GM18519 (cell line): ENCODE measurements at regions not wholly inside any gene's neighbourhood (a gene's known extent, or its start where the extent isn't known, plus 50 kb on each side); places are given as distances from the start of the nearest gene placed in this dataset.
"Not testable (repeated sequence)": the region's sequence is repeated elsewhere in the genome, so short reads cannot be mapped to it uniquely, and the experiment has no call there.

Experiments used
- ATAC-seq: cut with Tn5 transposase; IDR thresholded peaks from one replicate; pipeline ENCODE4 v1.9.1; 2021; ENCODE audit warnings: mild to moderate bottlenecking, moderate library complexity; ENCODE audit not compliant: unreplicated experiment, low FRiP score

DNA sequence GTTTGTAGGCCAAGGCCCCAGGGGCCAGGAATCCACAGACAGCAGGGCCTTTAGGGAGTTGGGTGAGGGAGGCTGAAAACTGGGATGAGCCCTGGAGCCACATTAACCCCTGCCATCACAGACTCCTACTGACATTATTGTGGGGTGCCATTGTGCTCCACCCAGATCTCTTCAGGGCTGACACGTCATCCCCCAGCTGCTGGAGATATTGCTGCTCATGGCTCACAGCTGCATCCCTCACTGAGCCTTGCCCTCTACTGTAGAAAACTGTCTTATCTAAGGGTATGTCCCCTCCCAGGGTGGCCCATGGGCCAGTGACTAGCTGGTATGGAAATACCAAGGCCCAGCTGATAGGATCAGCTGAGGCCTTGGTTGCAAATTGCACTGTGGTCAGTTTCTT lies 87.3 kb upstream of the PRR23C start:
- no peak for ATAC-seq

DNA sequence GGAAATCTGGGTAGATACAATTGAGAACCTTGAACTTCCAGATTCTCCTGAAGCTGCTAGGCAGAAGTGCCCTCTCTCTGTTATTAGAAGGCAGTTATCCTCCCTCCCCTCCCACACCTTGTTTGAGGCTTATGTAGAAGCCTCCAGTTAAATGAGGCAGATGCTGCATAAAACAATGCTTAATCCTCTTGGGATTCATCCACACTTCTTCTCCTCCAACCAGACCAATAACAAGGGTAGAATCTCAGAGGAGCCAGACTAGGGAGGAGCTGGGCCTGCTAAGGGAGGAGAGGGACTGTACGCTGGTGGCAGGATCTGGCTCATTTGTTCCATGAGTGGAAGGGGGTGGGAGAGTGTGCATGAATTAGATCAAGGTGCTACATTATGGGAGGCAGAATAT lies 88.3 kb upstream of the PRR23C start:
- ATAC-seq, result no peak

DNA sequence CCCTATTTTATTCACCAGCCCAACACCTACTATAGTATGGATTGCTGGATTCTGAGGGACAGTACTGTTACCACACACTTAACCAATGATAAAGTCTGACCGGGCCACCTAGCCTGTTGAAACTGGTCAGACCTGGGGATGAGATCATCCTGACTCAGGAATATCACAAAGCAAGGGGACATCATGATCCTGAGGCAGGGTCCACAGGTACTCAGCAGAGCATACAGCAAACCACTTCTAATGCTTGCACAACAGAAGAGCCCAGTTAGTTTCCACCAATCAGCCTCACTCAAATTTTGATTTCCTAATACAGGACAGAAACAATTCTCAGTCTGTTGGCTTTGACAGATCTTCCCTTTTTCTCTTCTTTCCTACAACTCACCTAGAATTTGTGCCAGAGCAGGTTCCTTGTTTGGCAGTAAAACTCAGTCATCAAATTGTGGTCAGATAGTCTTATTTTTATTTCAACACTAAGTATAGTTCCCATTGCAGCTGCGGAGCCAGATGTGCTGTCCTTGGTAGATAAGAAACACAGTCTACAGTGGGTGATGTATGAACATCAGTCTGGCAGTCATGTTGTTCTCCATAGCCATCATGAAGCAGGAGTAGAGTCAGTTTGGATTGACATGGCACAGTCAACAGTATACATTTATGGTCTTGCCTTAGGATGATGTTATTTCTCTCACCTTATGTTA lies 90.1 kb upstream of the PRR23C start:
- no peak for ATAC-seq

DNA sequence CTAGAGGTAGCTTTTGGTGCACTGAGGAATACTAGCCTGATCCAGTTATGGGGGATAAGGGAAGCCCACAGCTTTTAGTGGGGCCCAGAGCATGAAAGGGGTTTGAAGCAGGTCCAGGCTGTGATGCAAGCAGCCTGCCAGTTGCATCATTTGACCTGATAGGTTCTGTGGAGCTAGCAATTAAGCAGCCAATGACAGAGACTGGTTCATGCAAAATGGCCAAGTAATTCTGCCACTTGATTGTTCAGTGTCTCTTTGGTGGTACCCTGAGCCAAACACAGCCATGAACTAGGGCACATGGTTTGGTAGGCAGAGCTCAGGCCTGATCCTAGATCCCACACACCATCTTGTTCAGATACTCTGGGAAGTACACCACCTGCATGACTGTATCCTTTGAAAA lies 91.0 kb upstream of the PRR23C start:
- ATAC-seq, result no peak

DNA sequence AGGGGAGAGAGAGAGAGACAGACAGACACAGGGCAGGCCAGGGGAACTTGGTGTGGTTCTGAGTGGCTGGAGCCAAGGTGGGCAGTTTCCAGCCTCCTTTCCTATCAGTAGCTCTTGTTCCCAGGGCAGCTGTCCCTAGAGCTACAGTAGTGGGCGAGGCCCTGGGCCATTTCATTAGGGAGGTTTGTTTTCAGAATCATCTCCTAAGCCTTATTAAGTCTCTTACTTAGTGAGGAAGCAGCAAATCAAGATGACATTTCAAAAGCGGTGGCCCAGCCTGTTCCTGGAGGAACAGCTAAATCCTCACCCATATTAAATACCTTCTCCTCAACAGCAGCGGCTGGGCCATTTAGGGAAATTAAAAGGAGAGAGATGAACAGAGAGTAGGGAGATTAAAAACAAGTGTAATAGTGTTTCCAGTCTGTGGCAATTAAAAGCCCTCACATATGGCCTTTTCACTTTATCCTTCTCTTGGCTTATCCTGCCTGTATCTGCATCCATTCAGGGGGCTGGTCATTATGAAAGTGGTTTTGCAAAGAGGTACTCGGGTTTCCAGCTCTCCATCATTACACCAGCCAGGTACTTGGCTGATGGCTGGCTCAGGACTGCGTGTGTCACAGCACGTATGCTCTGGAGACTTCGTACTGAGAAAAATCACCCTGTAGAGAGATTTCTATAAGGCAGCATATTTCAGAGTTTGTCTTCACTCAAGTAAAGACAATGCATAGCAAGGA lies 91.9 kb upstream of the PRR23C start:
- ATAC-seq, result no peak

DNA sequence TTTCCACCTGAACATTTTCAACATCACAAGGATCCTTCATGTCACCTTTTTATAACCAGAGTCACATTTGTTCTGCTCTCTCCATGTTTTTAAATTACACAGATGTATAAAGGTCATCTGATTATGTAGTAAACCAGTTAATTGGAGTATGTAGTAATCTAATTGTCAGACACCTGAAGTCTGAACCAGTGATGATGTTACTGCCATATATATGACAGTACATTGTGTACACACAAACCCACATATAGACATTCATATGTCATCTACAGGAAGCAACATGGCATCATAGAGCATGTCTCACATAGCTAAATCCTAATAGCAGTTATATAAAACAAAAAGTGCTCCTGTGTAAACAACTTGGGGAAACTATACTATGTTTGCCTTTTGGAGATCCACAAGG lies 95.9 kb upstream of the PRR23C start:
- ATAC-seq, result no peak

DNA sequence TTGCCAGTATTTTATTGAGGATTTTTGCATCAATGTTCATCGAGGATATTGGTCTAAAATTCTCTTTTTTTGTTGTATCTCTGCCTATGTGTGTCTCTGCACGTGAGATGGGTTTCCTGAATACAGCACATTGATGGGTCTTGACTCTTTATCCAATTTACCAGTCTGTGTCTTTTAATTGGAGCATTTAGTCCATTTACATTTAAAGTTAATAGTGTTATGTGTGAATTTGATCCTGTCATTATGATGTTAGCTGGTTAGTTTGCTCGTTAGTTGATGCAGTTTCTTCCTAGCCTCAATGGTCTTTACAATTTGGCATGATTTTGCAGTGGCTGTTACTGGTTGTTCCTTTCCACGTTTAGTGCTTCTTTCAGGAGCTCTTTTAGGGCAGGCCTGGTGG lies 101.3 kb upstream of the PRR23C start:
- not testable (repeated sequence) for ATAC-seq

DNA sequence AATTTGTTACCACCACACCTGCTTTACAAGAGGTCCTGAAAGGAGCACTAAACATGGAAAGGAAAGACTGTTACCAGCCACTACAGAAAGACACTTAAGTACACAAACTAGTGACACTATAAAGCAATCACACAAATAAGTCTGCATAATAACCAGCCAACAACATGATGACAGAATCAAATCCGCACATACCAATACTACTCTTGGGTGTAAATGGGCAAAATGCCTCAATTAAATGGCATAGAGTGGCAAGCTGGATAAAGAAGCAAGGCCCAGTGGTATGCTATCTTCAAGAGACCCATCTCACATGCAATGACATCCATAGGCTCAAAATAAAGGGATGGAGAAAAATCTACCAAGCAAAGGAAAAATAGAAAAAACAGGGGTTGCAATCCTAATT lies 106.8 kb upstream of the PRR23C start:
- ATAC-seq, result no peak

DNA sequence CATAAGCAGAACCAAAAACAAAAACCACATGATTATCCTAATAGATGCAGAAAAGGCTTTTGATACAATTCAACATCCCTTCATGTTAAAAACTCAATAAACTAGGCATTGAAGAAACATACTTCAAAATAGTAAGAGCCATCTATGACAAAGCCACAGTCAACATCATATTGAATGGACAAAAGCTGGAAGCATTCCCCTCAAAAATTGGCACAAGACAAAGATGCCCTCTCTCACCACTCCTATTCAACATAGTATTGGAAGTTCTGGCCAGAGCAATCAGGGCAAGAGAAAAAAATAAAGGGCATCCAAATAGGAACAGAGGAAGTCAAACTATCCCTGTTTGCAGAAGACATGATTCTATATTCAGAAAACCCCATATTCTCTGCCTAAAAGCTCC lies 108.7 kb upstream of the PRR23C start:
- ATAC-seq, result not testable (repeated sequence)

DNA sequence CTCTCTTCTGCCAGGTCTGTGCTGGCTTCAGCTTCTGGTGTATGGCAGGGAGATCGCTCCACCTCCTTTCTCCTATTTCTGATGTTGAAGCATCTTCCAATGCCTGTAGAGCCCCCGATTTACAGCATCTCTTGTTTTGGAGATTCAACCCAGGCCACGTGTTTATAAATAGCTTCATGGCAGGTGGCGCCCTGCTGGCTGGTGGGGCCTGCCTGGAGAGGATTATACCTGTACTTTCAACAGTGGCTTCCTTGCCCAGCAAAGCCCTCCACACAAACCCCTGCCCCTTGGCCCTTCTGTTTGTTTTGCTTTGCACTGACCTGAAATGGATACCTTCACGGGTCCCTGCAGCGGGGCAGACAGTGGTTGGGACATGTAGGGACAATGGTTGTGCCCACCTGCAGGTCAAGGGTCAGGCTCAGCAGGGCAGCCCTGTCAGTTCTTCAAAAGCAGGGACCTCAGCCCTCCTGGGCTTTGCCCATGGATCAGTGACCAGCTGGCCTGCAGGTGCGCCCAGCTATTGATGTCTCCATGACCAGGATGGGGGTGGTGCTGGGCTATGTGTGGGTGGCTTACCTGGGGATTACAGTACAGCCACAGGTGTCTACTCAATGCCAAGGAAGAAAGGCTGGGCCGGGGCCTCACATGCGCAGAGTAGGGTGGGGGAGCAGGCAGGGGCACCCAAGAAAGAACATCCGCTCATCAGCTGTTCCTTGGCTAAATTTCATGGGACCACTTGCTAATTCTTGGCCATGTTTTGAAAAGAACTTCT lies 112.7 kb upstream of the PRR23C start:
- ATAC-seq, result no peak

DNA sequence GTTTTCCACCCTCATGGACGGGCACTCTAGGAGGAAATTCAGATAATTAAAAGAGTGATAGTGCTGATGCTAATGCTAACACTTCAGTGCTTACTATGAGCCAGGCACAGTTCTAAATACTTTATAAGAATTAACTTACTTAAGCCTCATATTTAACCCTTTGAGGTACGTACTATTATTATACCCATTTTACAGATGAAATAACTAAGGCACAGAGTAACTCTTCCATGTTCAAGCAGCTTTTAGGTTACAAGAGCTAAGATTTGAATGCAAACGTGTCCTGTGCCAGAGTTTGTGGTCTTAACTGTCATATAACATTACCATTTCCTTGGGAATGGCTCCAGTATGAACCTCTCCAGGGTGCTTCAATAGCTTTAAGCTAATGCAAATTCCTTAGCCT lies 114.7 kb upstream of the PRR23C start:
- no peak for ATAC-seq

DNA sequence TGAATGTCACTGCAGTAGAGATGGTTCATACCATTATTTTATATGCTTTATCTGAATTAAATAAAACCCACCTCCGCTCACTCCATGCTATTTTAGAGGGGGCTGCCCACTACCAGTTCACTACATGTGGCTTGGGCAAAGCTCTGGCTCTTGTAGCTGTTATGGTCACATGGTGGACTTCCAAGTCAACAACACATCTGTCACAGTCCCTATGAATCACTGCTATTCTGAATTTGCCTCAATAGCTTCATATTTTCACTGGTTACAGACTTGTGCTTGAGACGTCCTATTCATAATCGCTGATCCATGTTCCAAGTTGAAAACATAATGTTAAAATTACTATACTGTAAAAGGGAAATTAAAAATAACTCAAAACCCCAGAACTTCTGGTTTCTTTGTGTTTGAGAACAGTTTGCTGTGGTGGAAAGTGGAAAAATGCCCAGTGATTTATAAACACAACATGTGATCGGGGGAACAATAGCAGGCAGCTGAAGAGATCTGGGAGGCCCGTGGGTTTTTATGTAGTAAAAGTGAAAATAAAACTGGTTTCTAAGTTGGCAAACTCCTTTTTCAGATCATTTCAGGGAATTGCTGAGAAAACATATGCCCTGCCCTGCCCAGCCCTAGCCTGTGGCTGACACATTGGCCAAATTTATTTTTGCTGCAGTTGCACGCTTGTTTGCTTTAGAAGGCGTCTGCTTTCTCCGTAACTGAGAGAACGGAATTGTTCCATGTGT lies 128.8 kb upstream of the PRR23C start:
- ATAC-seq, result no peak

DNA sequence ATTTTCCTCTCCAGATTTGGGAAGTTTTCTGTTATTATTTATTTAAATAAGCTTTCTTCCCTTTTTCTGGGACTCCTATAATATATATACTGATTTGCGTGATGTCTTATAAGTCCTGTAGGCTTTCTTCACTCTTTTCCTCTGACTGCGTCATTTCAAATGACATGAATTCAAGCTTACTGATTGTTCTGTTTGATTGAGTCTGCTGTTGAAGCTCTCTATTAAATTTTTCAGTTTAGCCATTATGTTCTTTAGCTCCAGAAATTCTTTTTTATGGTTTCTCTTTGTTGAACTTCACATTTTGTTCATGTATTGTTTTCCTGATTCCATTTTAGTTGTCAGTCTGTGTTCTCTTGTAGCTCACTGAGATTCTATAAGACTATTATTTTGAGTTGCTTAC lies 135.8 kb upstream of the PRR23C start:
- ATAC-seq, result no peak

DNA sequence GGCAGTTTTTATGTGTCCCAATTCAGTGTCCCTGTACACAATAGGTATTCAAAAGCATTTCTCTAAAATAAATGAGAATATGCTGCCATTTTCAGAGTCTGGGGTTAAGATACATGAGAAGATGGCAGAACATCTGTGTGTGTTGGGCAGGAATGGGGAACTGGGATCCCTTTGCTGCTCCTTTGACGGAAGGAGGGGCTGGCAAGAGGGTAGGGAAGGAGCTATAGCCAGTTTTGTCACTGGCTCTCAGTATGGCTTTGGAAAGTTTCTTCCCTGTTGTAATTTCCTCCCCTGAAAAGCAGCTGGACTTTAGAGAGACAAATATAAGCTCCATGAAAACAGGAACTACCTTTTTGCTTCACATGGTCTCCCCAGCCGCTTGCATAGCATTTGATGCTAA lies 137.5 kb upstream of the PRR23C start:
- no peak for ATAC-seq

DNA sequence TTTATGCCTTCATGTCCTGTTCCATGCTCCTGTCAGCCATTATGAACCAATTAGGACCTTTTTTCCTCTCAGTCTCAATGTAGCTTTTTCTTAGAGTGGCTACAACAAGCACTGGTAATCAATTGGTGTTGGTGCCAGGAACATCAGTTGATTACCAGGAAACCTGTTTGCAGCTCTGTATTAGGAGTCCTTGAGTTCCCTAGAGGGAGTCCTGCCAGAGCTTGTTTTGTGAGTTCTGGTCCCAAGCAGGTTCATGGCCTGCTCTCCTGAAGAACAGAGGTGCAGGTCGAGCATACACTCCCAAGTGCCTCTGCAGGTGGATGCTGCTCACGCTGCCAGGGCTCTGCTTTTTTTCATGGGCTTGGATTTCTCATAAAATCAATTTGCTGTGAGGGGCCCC lies 137.9 kb upstream of the PRR23C start:
- ATAC-seq, result no peak

DNA sequence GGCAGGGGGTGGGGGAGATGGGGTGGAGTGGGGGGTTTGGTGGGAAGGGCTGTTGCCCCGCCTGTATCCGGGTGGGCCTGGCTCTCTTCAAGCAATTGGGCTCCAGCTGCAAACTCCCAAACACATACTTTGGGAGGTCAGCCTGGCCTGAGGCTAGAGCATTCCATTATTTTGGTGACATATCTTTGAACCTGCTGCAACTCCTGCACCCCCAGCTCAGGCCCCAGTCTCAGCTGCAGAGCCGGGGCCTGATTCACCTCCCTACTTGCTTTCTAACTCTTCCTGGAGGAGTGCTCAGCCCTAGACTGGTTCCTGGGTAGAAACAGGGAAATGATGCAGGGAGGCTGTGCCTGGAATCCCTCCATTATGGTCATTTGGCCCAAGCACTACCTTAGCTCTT lies 140.8 kb upstream of the PRR23C start:
- ATAC-seq, result no peak

DNA sequence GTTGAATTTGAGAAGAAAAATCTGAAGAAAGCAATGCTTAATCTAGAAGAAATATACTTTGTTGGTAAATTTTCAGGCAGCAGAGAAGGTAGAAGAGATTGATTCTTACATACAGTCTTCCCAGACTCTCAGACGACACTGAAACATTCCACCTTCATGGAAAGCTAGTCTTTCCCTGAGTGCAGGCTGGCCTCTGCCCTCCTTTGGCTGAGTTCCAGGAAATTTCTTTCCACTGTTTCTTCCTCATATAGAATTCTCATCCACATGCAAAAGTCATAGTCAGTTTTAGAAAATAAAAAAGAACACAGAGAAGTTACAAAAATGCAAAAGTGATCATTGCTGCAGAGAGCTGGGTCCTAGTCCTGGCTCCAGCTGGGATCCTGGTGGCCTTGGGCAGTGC lies 142.5 kb upstream of the PRR23C start:
- ATAC-seq, result no peak

DNA sequence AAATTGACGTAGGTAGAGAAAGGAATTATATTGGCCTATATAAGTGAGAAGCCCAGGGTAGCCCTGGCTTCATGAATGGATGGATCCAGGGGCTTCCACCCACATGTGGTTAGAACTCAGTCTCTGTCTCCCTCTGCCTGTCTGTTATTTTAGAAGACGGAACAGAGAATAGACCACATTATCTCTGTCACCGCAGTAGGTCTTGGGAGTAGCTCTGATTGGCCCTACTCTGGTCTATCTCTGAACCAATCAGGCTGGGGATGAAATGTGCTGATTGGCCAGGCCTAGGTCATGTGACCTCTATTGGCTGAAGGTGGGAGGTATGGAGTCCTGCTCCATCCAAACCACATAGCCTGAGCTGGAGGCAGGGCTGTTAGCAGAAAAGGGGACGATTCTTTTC lies 143.0 kb upstream of the PRR23C start:
- no peak for ATAC-seq

DNA sequence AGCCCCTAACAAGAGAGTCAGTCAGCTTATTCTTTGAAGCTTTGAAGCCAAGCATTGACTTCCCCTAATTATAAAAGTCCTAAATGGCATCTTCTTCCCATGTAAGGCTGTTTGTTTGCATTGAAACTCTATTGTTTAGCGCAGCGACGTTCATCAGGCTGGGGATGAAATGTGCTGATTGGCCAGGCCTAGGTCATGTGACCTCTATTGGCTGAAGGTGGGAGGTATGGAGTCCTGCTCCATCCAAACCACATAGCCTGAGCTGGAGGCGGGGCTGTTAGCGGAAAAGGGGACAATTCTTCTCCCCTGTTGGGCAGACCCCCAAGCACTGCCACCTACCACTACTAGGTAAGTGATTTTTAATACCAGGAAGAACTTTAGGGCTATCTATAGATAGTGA lies 145.3 kb upstream of the PRR23C start:
- no peak for ATAC-seq

DNA sequence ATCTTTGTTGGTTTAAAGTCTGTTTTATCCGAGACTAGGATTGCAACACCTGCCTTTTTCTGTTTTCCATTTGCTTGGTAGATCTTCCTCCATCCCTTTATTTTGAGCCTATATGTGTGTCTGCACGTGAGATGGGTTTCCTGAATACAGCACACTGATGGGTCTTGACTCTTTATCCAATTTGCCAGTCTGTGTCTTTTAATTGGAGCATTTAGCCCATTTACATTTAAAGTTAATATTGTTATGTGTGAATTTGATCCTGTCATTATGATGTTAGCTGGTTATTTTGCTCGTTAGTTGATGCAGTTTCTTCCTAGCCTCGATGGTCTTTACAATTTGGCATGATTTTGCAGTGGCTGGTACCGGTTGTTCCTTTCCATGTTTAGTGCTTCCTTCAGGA lies 149.4 kb upstream of the MRPS22 start:
- not testable (repeated sequence) for ATAC-seq

DNA sequence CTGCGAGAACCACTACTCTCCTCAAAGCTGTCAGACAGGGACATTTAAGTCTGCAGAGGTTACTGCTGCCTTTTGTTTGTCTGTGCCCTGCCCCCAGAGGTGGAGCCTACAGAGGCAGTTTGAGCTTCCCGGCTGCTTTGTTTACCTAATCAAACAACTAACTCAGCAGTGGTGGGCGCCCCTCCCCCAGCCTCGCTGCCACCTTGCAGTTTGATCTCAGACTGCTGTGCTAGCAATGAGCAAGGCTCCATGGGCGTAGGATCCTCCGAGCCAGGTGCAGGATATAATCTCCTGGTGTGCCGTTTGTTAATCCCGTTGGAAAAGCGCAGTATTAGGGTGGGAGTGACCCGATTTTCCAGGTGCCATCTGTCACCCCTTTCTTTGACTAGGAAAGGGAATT lies 147.7 kb upstream of the MRPS22 start:
- ATAC-seq, result not testable (repeated sequence)
